HepG2 (cell line): ENCODE measurements at regions not wholly inside any gene's neighbourhood (a gene's known extent, or its start where the extent isn't known, plus 50 kb on each side); places are given as distances from the start of the nearest gene placed in this dataset.

Experiments
- ATAC-seq: fragments of 200-7000 bp; cut with Tn5 transposase; 3 replicates; pipeline ENCODE4 v1.9.1; 2020; ENCODE audit warnings: mild to moderate bottlenecking, moderate library complexity
- BruUV-seq: library from RNA; stranded (reverse); fragments of 400-500 nt; replicated peaks from 2 replicates; lab custom pipeline; 2021; lab: Mats Ljungman, UMichigan
- CTCF ChIA-PET: fragments of 300-600 bp; formaldehyde crosslinking; extraction: SDS; loops from one replicate; lab custom pipeline; 2021; ENCODE audit warnings: low total read pairs, inconsistent platforms, low intra/inter-chr PET ratio; lab: Yijun Ruan, JAX
- POLR2A ChIA-PET: fragments of 350-600 bp; sonication (Branson Sonifier 250); formaldehyde crosslinking; loops from one replicate; lab custom pipeline; 2020; ENCODE audit warnings: antibody characterized with exemption, inconsistent platforms; lab: Yijun Ruan, JAX
- DNase-seq: peaks from one replicate; pipeline ENCODE4 v3.0.0-alpha.2; 2015; ENCODE audit warnings: low spot score
- FAIRE-seq: peaks from 3 replicates; lab custom pipeline; 2011; peaks lifted over from hg19 to GRCh38; lab: Jason Lieb, UNC
- H2AFZ ChIP-seq: one replicate; pipeline ENCODE4 v1.6.1; 2011; ENCODE audit warnings: low read length, inconsistent platforms
- H3K27ac ChIP-seq: fragments of 300-600 bp; 3 replicates; pipeline ENCODE4 v1.8.0; 2011; ENCODE audit warnings: mixed run types, mild to moderate bottlenecking, mixed read lengths, low read length, inconsistent platforms; ENCODE audit not compliant: insufficient read depth; ENCODE audit errors: extremely low read length
- H3K27me3 ChIP-seq, 2 experiments: fragments of 200-600 bp in 1 of 2; 2 replicates in 1 of 2; 3 replicates in 1 of 2; pipeline versions ENCODE4 v1.6.0 to v1.8.0; 2011; ENCODE audit warnings: low read length in 2 of 2, mild to moderate bottlenecking in 2 of 2, moderate library complexity in 2 of 2, inconsistent platforms in 1 of 2; ENCODE audit not compliant: insufficient read depth in 2 of 2, control insufficient read depth in 1 of 2
- H3K36me3 ChIP-seq, 2 experiments: fragments of 200-600 bp in 1 of 2; replicated peaks in 1 of 2; 2 replicates in 1 of 2; 3 replicates in 1 of 2; pipeline versions ENCODE4 v1.5.1 to v1.8.0; 2011; ENCODE audit warnings: low read length in 2 of 2, inconsistent platforms in 1 of 2; ENCODE audit not compliant: insufficient read depth in 2 of 2, control insufficient read depth in 1 of 2
- H3K4me1 ChIP-seq: 2 replicates; pipeline ENCODE4 v1.5.1; 2012; ENCODE audit warnings: low read length, inconsistent platforms; ENCODE audit not compliant: insufficient read depth
- H3K4me2 ChIP-seq: 2 replicates; pipeline ENCODE4 v1.6.0; 2011; ENCODE audit warnings: low read depth, low read length, inconsistent platforms
- H3K4me3 ChIP-seq, 3 experiments: fragments of 200-600 bp in 1 of 3; sonication (generic), shearing (Covaris generic) in 1 of 3; replicated peaks in 1 of 3; 2 replicates each; pipeline ENCODE4 v1.5.1; 2011 to 2016; ENCODE audit warnings: low read length in 3 of 3, inconsistent platforms in 2 of 3, low read depth in 2 of 3, mild to moderate bottlenecking in 2 of 3, control low read depth in 1 of 3, mixed read lengths in 1 of 3; ENCODE audit not compliant: insufficient read depth in 1 of 3
- H3K79me2 ChIP-seq: one replicate; pipeline ENCODE4 v1.6.1; 2011; ENCODE audit warnings: low read length, inconsistent platforms; ENCODE audit not compliant: insufficient read depth
- H3K9ac ChIP-seq: 2 replicates; pipeline ENCODE4 v1.6.0; 2011; ENCODE audit warnings: mild to moderate bottlenecking, low read depth, low read length, inconsistent platforms; ENCODE audit not compliant: insufficient read depth
- H3K9me3 ChIP-seq: 2 replicates; pipeline ENCODE4 v1.5.1; 2012; ENCODE audit warnings: mild to moderate bottlenecking, low read length
- H4K20me1 ChIP-seq: 2 replicates; pipeline ENCODE4 v1.6.0; 2011; ENCODE audit warnings: inconsistent platforms, mild to moderate bottlenecking, low read length, moderate library complexity; ENCODE audit not compliant: insufficient read depth
- ARNT2 ChIP-seq: sonication (generic); formaldehyde crosslinking; IDR thresholded peaks from 2 replicates; pipeline ENCODE4 v1.8.0; 2022; ENCODE audit warnings: mild to moderate bottlenecking, low read depth, missing genetic modification reagents, moderate library complexity
- CENPBD1 ChIP-seq: sonication (generic); formaldehyde crosslinking; IDR thresholded peaks from 2 replicates; pipeline ENCODE4 v1.8.0; 2022; ENCODE audit warnings: missing genetic modification reagents, low read depth, mild to moderate bottlenecking, borderline replicate concordance
- CSRNP1 ChIP-seq: sonication (generic); formaldehyde crosslinking; IDR thresholded peaks from 2 replicates; pipeline ENCODE4 v1.8.1; 2023; ENCODE audit warnings: mild to moderate bottlenecking, missing genetic modification reagents
- DRAP1 ChIP-seq: IDR thresholded peaks from 2 replicates; pipeline ENCODE4 v1.6.1; 2016; ENCODE audit warnings: missing genetic modification reagents, missing compliant biosample characterization
- HNF1B ChIP-seq: sonication (generic); formaldehyde crosslinking; IDR thresholded peaks from 2 replicates; pipeline ENCODE4 v1.5.1; 2020; ENCODE audit warnings: mild to moderate bottlenecking, moderate library complexity, missing genetic modification reagents
- IRF2 ChIP-seq: IDR thresholded peaks from 2 replicates; pipeline ENCODE4 v1.6.1; 2018; ENCODE audit warnings: missing genetic modification reagents, missing compliant biosample characterization
- JUN ChIP-seq: sonication (generic); formaldehyde crosslinking; IDR thresholded peaks from 2 replicates; pipeline ENCODE4 v1.4.0; 2020; ENCODE audit warnings: mild to moderate bottlenecking, missing genetic modification reagents
- KDM1A ChIP-seq: IDR thresholded peaks from 2 replicates; pipeline ENCODE4 v1.6.1; 2016; ENCODE audit warnings: missing compliant biosample characterization
- KDM5A ChIP-seq: fragments of 200-600 bp; sonication (generic); IDR thresholded peaks from 2 replicates; pipeline ENCODE4 v1.7.0; 2018; ENCODE audit warnings: antibody characterized with exemption, mild to moderate bottlenecking, low read length, borderline replicate concordance
- NFIB ChIP-seq: sonication (generic); formaldehyde crosslinking; IDR thresholded peaks from 2 replicates; pipeline ENCODE4 v1.9.0; 2021; ENCODE audit warnings: missing genetic modification reagents, mild to moderate bottlenecking, borderline replicate concordance
- PITX1 ChIP-seq: sonication (generic); formaldehyde crosslinking; IDR thresholded peaks from 2 replicates; pipeline ENCODE4 v1.5.1; 2020; ENCODE audit warnings: mild to moderate bottlenecking, missing genetic modification reagents
- POLR2AphosphoS2 ChIP-seq: IDR thresholded peaks from 2 replicates; pipeline ENCODE4 v1.6.1; 2011; ENCODE audit warnings: low read depth, low read length, improper control_type of control experiment
- ZBTB46 ChIP-seq: sonication (generic); formaldehyde crosslinking; IDR thresholded peaks from 2 replicates; pipeline ENCODE4 v1.4.0; 2020; ENCODE audit warnings: mild to moderate bottlenecking, missing genetic modification reagents, borderline replicate concordance
- ZBTB7A ChIP-seq: sonication (generic); formaldehyde crosslinking; IDR thresholded peaks from 2 replicates; pipeline ENCODE4 v1.8.0; 2022; ENCODE audit warnings: mild to moderate bottlenecking, missing genetic modification reagents
- WGBS: methylation state at CpG from one replicate; pipeline ENCODE4 v1.1.6; 2017; ENCODE audit warnings: low lambda C conversion rate; 5-methylcytosine and 5-hydroxymethylcytosine counted together
- in situ Hi-C: cut with HindIII; loops from 2 replicates; pipeline ENCODE4 v1.10.0; 2017; ENCODE audit warnings: low pct_unique_long_range_greater_than_20kb; ENCODE audit not compliant: extremely low pct_ligation_motif_present
- intact Hi-C: fragments of 100-400 bp; cut with micrococcal nuclease; formaldehyde crosslinking; loops from one replicate; pipeline ENCODE4 v1.10.0; 2022; ENCODE audit not compliant: unreplicated experiment

GRCh38 chr6:67212584-67212983, 1422.5 kb upstream of the ADGRB3 start (continued):
- TF ChIP-seq PITX1 (CRISPR knock-in tag) (no peak), DRAP1 (no peak)

GRCh38 chr6:67210450-67210849, 1424.6 kb upstream of the ADGRB3 start:
- Histone ChIP-seq H4K20me1 (no peaks in the 10 kb centered on the region), H2AFZ (no peak overlapping the region), H3K36me3 (no peaks in the 10 kb centered on the region), H3K27me3 (no peaks in the 10 kb centered on the region), H3K9ac (no peak overlapping the region), H3K27ac (no peak overlapping the region), H3K4me1 (no peaks in the 10 kb centered on the region), H3K79me2 (no peaks in the 10 kb centered on the region), H3K9me3 (no peaks in the 10 kb centered on the region), H3K4me2 (no peak overlapping the region), H3K4me3 (no peak overlapping the region)
- POLR2A ChIA-PET: no interaction called here
- 10% methylated on average over 1 of the region's 1 CpG for WGBS
- no peak for DNase-seq
- intact Hi-C loops: no loop called here
- in situ Hi-C loops: no loop called here
- CTCF ChIA-PET: no interaction called here
- TF ChIP-seq CENPBD1 (CRISPR knock-in tag): no peak
- TF ChIP-seq JUN (CRISPR knock-in tag): no peak
- TF ChIP-seq HNF1B (CRISPR knock-in tag): no peak
- TF ChIP-seq ARNT2: no peak
- no peak for TF ChIP-seq NFIB
- TF ChIP-seq KDM5A: no peak
- no peak for TF ChIP-seq CSRNP1
- TF ChIP-seq POLR2AphosphoS2: no peak
- no peak for TF ChIP-seq ZBTB46 (CRISPR knock-in tag)
- no peak for TF ChIP-seq IRF2 (CRISPR knock-in tag)
- no peak for TF ChIP-seq KDM1A
- no peak for TF ChIP-seq ZBTB7A
- ATAC-seq: no peak
- BruUV-seq: no TSS peak
- no peak for FAIRE-seq
